ENCODE measurements at regions not wholly inside any gene's neighbourhood (a gene's known extent, or its start where the extent isn't known, plus 50 kb on each side); places are given as distances from the start of the nearest gene placed in this dataset.

DNA sequence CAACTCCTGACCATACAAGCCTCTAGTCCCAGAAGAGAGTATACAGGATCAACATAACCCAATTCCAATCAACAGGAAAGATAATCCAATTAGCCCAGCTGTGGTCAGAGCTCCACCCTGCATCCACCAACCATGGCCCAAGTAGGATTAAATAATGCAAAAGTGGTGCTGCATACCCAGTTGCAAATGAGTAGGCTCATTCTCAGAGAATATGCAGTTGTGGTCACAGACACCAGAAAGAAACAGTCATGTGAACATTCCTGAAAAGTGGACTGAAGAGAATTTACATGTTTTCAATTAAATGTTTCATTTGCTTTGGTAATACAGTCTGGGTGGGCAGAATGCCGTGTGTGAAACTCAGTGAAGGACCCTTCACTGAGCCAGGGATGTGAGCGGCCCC, 167.2 kb upstream of the BMP4 start:
- no peak for TF ChIP-seq POLR2AphosphoS5 (IDR thresholded peaks at IDR 0.05; ENCODE audit: borderline replicate concordance, low read depth, low read length)
- TF ChIP-seq EZH2 (IDR thresholded peaks at IDR 0.05): no peak
